Hepatic stellate cell (primary cell): ENCODE measurements at regions not wholly inside any gene's neighbourhood (a gene's known extent, or its start where the extent isn't known, plus 50 kb on each side); places are given as distances from the start of the nearest gene placed in this dataset.

Experiments used
- DNase-seq: peaks from one replicate; pipeline ENCODE4 v3.0.0; 2011; ENCODE audit warnings: low spot score

- DNase-seq: no peak
These were observed 63.9 kb upstream of the BARHL2 start for GRCh38 chr1:90780981-90781380.

GRCh38 chr1:90779573-90779972, 62.5 kb upstream of the BARHL2 start:
- no peak for DNase-seq

GRCh38 chr1:90778486-90778885, 61.4 kb upstream of the BARHL2 start:
- no peak for DNase-seq

GRCh38 chr1:90773812-90774211, 56.7 kb upstream of the BARHL2 start:
- DNase-seq: no peak

- DNase-seq: no peak
These were observed 51.7 kb upstream of the BARHL2 start for GRCh38 chr1:90768826-90769225.

GRCh38 chr1:90768098-90768497, 51.0 kb upstream of the BARHL2 start:
- no peak for DNase-seq
